ENCODE measurements at regions not wholly inside any gene's neighbourhood (a gene's known extent, or its start where the extent isn't known, plus 50 kb on each side); places are given as distances from the start of the nearest gene placed in this dataset.
"Not testable (repeated sequence)": the region's sequence is repeated elsewhere in the genome, so short reads cannot be mapped to it uniquely, and the experiment has no call there.

DNA sequence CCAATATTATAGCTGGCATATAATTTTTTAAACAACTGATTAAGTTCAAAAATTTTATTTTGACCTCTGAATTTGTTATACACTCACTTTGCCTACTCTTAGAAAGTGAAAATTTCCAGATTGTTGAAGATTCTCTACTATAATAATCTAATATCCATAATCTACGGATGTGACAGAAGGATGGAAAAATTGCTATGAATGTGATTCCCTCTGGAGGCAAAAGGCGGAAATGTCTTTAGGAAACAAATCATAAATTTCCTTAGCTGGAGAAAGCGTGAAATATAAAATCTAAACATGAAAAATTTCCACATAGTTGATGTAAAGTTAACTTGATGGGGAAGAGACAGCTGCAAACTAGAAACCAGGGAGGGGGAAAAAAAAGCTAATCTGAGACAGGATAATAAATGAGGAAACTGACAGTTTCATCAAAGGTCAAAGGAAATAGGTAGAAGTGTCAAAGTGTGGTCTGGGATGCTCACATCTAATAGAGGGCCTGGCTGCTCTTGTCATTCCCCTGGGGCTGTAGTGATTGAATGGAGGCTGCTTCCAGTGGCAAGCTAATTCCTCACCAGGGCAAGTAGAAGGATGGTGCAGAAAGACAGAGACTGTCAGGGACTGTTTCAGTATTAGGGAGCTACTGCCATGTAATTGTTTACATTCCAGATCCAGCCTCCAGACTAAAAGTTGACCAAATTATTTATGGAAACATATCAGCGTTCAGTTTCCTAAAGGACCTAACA is 264.5 kb downstream of the SDHAF3 start:
- DNase-seq, result no peak

DNA sequence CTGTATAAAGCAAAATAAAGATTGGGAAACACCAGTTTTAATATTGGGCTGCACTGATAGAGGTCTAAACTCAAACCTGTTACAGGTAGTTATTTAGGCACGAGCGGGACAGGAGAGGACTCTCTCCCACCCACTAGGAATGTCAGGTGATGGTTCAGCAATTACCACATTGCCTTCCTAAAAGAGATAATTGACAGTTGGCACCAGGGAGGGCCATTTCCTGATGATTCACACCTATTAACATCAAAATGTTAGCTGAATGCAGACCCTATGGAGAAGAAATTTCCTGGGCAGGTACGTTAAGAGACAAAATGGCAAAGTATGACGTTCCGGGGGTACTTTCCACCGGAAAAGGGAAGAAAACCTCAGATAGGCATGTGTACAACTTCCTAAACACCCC is 272.6 kb downstream of the SDHAF3 start:
- no peak for DNase-seq

DNA sequence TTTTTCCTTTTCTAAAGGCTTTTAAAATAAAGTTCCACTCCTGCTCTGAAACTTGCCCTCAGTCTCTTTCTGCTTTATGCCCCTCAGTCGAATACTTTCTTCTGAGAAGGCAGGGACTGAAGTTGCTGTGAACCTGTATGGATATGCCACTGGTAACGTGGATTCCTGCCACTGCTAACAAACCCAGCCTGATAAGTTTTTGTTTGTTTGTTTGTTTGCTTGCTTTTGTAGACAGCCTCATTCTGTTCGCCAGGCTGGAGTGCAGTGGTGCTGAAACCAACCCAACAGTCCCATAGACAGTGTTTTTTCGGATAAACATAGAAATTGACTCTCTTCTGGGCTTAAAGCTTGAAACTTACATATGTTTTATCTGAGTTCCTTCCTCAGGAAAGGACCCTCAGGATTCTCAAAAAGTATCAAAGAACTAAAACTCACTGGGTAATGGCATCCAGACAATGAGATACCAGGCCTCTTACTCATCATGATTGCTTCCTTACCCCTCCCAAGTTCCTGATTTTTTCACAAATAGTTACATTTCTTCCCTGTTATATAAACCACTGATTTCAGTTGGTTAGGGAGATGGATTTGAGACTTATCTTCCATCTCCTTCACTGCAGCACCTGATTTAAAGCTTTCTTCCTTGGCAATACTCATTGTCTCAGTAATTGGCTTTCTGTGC is 273.6 kb downstream of the SDHAF3 start:
- DNase-seq, result no peak

DNA sequence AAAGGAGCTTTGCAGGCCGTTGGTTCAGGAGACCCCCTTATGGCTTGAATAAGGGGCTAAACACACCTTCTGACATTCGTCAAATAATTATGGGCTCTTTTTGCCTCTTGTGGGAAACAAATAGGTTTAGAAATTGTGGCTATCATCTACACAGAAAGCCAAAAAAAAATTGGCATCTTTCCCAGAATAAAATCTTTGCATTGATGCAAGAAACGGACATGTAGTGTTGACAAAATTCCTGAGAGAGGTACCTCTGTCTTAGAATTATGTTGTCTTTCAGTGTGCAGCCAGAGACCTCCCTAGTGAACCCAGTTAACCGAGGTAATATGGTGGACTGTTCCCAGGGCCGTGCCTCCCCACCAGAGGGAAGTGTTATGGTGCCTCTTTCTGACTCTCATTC is 283.9 kb downstream of the SDHAF3 start:
- DNase-seq, result no peak

DNA sequence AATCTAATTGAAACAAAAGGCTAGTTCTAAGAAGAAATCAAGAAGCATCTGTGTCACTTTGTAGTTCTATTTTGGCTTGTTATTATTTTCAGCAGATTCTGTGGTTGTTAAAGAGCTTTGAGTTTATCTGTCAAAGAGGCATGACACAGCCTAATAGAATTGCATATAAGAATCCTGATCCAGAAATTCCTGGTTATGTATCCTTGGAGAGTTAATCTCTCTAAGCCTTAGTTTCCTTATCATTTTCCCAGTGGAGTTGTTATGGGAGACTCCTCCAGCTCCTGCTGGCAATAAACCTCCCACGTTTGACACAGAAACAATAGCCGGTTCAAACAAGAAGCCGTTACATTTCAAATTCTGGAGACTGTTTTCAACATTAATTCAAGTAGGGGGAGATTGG is 288.3 kb downstream of the SDHAF3 start:
- DNase-seq, result no peak

DNA sequence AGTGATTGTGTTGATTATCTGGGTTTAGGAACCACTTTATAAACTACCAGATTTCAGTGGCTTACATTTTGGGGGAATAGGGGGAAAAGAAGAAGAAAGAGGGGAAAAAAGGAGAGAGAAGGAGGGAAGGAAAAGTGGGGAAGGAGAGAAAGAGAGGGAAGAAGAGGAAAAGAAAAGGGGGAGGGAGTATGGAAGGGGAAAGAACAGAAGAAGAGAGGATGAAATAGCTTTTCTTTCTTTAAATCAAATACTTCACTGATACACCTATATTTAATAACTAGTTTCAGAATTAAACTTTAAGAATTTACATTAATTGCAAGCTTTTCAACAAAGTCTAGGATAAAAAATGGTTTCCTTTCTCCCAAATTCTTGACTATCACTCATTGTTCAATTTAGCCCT is 289.6 kb downstream of the SDHAF3 start:
- DNase-seq, result no peak

DNA sequence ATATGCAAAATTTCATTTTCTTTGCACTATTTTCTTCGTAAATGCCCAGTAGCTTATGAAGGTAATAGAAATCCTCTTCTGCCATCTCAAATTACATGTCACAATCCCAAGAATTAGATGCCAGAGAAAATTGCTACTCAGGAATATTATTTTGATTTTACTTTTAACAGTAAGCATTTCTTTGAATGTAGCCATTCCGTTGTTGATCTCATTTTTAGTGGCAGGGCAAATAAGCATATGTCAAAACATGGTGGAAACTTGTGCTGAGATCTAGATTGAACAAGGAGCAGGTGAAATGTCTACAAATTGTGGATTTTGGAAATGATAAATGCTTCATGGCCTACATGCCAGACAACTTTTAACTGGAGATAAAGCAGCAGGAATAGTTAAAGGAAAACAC is 291.8 kb downstream of the SDHAF3 start:
- no peak for DNase-seq

DNA sequence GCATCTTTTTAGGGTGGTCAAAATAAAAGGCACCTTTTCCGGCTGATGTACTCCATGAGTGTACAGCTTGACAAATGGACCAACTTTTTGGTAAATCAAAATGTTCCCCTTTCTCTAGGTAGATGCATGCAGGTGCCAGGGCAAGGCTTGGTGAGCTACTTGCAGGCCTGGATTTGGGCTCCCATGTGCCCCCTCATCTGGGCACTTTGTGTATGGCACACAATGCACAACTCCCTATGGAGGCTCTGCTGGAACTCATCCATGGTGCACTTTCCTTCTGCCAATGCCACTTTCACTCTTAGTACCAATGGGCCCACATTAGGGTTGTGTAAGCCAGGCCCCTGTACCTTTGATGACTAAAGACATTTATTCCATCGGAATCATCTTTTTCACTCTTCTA is 300.8 kb downstream of the SDHAF3 start:
- no peak for DNase-seq

DNA sequence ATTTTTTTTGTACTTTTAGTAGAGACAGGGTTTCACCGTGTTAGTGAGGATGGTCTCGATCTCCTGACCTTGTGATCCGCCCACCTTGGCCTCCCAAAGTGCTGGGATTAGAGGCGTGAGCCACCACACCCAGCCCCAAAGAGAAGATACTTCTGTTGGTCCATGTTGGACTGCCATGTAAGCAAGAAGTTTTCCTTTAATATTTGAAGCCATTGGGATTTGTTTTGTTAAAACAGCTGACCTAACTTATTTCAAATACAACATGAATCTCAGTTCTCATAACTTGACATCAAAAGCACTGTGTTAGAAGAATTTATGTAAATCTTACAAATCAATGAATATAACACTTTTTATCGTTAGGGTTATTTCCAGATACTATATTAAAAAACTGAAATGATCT is 302.4 kb downstream of the SDHAF3 start:
- DNase-seq, result no peak

DNA sequence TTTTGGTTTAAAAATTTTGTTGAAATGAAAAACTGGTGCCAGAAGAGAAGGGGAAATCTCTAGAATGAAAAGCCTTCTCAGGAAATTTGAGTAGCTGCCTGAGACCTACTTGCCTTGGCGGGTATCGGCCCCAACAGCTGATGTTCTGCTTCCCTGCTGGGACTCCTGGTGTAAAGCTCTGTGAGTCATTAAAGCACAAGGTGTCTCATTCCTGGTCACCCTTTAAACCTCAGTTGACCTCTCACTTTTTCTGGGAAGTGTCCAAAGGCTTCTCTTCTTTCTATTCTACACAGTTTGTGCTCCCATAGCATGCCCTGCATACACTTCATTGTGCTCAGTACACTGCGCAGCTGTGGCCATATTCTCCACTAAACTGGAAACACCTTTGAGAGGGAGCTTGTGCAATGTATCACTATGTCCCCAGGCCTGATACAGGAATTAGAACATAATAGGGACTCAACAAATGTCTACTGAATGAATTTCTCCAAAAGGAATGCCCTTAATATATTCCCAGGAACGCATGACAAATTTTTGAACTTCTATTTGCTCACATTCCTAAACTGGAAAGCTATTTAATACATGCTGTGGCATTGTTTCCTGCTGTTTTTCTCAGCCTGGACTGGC is 303.9 kb downstream of the SDHAF3 start:
- DNase-seq, result no peak

DNA sequence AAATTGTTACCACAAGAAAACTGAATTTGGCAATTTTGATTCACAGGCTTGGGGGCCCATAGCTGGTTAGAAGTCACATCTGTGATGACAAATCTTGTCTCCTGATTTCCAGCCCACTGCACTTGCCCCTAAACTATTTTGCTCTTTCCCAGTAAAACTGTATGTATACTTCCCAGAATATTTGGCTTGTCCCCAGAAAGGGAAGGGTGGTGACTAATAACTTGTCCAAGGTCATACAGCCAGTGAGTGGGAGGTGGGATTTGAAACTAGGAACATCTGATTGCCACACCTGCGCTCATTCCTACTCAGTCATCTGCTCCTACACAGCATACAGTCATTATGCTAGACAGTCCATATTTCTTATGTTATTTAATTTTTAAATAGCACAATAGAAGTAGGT is 304.5 kb downstream of the SDHAF3 start:
- DNase-seq, result no peak

DNA sequence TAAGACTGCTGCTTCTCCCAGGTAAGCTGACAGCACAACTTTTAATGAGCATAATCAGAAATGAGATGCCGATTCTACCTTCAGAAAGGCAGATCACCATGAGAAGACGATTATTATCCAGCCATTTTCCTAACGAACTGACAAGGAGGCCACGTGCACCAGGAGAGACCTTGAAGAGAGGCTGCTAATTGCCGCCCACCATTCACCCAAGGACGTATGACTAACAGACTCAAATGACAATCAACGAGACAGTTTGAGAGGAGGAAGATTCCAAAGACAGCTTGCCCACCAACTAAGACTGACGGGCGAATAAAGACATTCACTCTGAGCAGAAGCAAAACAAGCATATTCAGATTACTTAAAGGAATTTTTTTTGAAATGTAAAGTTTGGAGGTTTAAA is 301.9 kb upstream of the TAC1 start:
- no peak for DNase-seq

DNA sequence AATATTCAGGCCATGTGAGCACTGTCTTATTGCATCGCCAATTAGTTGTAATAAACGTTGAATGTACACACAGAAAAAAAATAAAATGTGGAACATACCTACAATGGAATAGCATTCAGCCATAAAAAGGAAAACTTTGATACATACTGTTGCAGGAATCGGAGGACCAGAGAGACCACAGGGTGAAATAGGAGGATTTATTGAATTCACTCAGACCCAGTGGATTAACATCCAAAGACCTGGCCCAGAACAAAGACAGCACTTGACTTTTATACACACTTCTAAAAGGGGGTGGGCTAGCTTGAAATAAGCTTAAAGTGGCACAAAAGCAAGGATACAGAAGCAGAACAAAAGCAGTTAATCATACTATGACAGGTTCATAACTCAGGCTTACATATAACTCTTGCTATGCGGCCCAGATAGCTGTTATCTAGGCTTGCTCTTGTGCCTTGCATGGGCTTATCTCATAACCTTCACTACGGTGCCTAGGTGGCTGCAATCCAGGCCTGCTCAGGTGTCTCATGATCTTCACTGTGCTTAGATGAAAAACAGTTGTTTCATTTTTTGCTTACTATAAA is 292.2 kb upstream of the TAC1 start:
- no peak for DNase-seq

DNA sequence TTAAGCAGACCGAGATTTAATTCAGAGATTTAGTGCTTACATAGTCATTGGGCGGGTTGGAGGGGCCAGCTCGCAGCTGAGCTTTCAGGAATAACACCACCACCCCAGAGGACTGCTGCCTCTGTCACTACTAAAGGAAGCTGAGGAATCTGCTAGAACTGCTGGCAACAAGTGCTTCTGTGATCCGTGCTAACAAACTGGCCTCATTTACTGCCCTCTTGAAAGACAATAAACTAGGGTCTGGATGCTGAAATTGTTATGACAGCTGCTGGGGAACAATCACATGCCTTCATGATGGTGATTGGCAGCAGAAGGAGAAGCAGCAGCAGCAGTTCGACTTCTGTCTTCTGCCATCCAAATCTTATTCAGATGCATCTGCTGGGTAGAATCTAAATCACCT is 285.5 kb upstream of the TAC1 start:
- no peak for DNase-seq

DNA sequence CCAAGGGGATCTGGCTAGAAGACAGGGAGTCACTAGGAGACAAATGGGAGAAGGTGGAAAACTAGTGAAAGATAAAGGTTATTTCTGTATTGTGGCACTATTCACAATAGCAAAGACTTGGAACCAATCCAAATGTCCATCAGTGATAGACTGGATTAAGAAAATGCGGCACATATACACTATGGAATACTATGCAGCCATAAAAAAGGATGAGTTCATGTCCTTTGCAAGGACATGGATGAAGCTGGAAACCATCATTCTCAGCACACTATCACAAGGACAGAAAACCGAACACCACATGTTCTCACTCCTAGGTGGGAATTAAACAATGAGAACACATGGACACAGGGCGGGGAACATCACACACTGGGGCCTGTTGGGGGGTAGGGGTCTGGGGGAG is 282.4 kb upstream of the TAC1 start:
- not testable (repeated sequence) for DNase-seq

DNA sequence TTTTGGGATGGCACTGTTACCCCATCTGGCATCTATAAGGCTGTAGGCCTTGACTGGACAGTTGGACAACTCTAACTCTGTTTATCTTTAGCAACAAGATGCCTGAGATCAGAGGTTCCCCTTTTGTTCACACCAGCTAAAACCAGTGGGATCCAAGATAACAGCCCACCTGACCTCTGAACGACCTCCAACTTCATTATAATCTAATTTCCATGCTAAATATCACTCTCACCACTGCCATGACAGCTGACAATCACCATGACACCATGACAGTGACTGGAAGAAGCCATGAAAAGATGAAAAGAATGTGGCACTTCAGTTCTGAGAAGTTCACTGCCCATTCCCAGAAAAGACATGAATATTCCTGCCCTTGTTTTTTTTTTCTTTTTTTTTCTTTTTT is 281.4 kb upstream of the TAC1 start:
- no peak for DNase-seq

DNA sequence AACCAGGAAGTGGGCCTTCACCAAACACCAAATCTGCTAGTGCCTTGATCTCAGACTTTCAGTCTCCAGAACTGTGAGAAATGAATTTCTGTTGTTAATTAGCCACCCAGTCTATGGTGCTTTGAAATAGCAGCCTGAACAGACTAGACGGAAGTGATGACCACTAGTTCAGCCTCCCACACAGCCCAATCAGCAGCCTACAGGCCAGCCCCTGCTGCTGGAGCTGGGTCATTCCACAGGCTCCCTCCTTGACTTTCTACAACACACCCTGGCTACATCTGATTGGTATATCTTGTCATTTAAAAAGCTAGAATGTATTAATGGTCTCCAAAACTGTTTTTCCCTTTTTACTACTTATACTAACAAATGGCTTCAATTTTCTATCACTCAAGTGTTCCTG is 277.2 kb upstream of the TAC1 start:
- no peak for DNase-seq

DNA sequence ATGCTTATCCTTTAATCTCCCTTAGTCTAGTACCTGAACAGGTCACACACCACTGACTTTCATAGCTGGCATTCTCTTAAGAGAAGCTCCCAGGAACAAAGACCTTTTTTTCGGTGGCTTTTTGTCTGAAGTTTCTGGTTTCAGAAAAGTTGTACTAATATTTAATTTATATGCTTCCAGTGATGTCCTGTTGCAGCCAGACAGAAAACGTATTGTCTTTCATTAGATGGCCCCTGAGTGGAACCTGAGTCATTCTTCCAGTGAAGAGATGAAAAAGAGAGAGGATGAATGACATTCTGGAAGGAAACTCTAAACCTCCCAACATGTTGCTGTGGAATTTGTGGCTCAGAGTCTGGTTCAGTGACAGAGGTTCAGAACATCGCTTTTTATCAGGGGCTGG is 274.8 kb upstream of the TAC1 start:
- DNase-seq, result no peak

DNA sequence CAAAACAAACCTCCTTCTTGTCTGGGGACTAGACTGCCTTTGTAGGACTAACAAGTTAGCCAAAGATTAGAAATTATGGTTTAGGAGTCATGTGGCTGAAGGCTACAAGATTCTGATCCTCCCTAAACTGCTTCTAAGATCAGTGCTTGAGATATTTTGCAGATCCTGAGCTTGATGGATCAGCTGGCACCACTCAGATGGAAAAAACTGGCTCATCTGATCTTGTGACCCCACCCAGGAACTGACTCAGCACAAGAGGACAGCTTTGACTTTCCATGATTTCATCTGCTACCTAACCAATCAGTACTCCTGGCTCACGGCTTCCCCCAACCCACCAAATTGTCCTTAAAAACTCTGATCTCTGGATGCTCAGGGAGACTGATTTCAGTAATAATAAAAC is 271.5 kb upstream of the TAC1 start:
- no peak for DNase-seq

DNA sequence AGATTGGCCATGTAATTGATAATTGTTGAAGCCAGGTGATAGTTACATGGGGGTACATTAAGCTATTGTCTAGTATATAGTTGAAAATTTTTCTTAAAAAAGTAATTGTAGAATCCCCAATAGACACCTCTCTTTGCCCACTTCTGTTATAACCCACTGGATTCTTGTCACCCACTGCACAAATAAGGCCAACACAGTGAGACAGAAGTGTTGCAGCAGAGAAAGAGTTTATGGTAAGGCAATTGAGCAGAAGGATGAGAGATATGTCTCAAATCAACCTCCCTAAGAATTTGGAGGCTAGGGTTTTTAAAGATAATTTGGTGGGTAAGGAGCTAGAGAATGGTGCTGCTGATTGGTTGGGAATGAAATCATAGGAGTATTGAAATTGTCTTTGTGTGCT is 270.3 kb upstream of the TAC1 start:
- DNase-seq, result no peak

DNA sequence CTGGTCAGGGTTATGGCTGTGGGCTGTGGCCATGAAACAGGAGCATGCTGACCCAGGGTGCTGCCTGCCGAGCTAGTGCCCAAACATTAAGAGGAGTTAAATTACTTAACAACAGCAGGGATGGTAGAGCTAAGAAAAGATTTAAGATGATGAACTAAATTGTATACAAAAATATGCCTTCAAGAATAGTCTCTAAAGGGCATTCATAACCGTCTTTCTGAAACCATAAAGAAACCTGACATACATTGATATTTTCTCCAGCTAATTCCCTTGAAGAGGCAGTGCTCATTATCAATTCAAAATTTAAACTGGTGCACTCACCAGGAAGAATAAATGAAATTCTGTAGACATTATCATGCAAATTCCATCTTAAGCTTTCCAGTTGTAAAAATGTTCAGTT is 265.8 kb upstream of the TAC1 start:
- no peak for DNase-seq

DNA sequence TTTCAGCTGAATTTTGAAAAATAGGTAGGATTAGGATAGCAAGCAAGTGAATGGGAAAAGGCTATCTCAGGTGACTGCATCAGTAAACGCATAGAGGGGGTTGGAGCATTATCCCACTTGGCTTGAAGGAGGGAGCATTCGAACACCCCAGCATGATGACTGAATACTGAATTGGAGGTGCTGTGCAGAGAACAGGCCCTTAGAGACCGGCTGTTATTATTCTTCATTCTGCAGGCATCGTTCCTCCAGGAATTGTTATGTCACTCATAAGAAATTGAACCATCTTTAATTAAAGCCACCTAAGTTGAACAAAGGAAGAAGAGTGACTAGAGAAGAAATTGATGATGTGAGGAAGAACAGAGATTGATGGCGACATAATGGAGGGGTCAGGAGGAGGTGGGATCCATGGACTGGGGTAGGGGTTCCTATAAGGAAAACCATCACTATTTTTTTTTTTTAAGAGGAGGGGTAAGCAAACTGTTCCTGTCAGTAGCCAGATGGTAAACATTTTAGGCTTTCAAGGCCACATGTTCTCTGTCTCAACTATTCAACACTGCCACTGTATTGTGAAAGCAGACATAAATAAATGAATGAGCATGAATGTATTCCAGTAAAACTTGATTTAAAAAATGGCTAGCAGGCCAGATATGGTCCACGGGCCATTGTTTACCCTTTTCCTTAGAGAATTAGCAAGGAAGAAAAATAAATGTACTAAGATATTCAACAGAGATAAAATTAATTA is 264.7 kb upstream of the TAC1 start:
- no peak for DNase-seq

DNA sequence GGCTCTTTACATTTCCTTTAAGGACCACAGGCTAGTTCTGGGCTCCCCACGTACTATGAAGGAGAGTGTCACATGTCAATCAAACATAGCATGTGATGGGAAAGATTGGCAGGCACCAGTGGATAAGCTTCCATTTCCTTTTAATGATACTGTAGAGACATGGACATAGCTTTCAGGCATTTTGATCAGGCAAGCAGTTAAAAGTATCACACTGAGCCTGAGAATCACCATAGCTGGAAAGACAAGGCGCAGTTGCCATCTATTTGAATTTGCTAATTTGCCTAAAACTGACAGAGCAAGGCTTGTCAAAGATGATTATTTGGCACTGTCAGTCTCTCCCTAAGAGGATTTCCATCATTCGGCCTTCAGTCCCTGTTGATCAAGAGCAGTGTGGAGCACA is 263.4 kb upstream of the TAC1 start:
- no peak for DNase-seq

DNA sequence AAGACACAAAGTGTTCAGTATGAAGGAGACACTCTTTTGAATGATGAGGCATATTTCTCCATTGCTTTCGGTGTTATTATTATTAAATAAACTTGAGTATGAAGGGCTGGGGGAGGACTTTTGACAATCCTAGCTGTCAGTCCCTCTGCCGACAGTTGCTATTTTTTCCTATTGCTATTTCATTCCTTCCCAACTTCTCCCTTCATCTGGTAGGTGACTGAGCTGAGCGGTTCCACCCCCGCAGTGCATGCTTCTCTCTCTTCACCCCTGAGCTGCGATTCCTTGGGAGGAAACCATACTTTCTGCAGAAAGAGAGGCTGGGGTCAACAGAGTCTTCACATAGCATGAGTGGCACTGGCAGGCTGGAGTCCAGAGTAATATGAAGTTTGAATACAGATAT is 261.2 kb upstream of the TAC1 start:
- no peak for DNase-seq
